NCI-H446 (cell line): ENCODE measurements at regions not wholly inside any gene's neighbourhood (a gene's known extent, or its start where the extent isn't known, plus 50 kb on each side); places are given as distances from the start of the nearest gene placed in this dataset.

Source experiments
- DNase-seq, 2 experiments: peaks; one replicate each; lab custom pipeline; 2025; lab: John Stamatoyannopoulos, UW

- DNase-seq = no peak
Observed at GRCh38 chrX:39439906-39440798, 638.9 kb downstream of the MID1IP1 start.

GRCh38 chrX:39440799-39441284, 639.6 kb downstream of the MID1IP1 start:
- no peak for DNase-seq

- no peak for DNase-seq
Observed at GRCh38 chrX:39442332-39442731, 641.1 kb downstream of the MID1IP1 start.

- DNase-seq = no peak
Observed at GRCh38 chrX:39443240-39443639, 642.0 kb downstream of the MID1IP1 start.

GRCh38 chrX:39445336-39445735, 644.1 kb downstream of the MID1IP1 start:
- DNase-seq = no peak

- no peak for DNase-seq
Observed at GRCh38 chrX:39449352-39449751, 648.1 kb downstream of the MID1IP1 start.

- DNase-seq = no peak
Observed at GRCh38 chrX:39450234-39450977, 647.4 kb downstream of the BCOR start.

- DNase-seq = no peak
Observed at GRCh38 chrX:39451046-39451445, 646.7 kb downstream of the BCOR start.

GRCh38 chrX:39452401-39452800, 645.4 kb downstream of the BCOR start:
- DNase-seq = no peak

- peak; percentile 75 to 88 for DNase-seq
Observed at GRCh38 chrX:39453889-39454621, 643.7 kb downstream of the BCOR start.

GRCh38 chrX:39456894-39457604, 640.7 kb downstream of the BCOR start:
- DNase-seq = no peak

- DNase-seq = no peak
Observed at GRCh38 chrX:39458779-39459178, 639.0 kb downstream of the BCOR start.

GRCh38 chrX:39459204-39459603, 638.6 kb downstream of the BCOR start:
- DNase-seq = no peak

GRCh38 chrX:39459952-39460351, 637.8 kb downstream of the BCOR start:
- no peak for DNase-seq

- no peak for DNase-seq
Observed at GRCh38 chrX:39460499-39460898, 637.3 kb downstream of the BCOR start.

- DNase-seq = no peak
Observed at GRCh38 chrX:39462835-39463234, 634.9 kb downstream of the BCOR start.

- no peak for DNase-seq
Observed at GRCh38 chrX:39464253-39464652, 633.5 kb downstream of the BCOR start.

GRCh38 chrX:39465467-39465866, 632.3 kb downstream of the BCOR start:
- DNase-seq = no peak

- DNase-seq = no peak
Observed at GRCh38 chrX:39465906-39466305, 631.9 kb downstream of the BCOR start.

GRCh38 chrX:39469126-39469525, 628.6 kb downstream of the BCOR start:
- no peak for DNase-seq

GRCh38 chrX:39470588-39471407, 627.0 kb downstream of the BCOR start:
- DNase-seq = peak; percentile 8 to 61
